Sigmoid colon (tissue), 6 donors: ENCODE measurements at regions not wholly inside any gene's neighbourhood (a gene's known extent, or its start where the extent isn't known, plus 50 kb on each side); places are given as distances from the start of the nearest gene placed in this dataset.
"Not testable (repeated sequence)": the region's sequence is repeated elsewhere in the genome, so short reads cannot be mapped to it uniquely, and the experiment has no call there.

ENCODE experiments used
- DNase-seq: peaks from one replicate; pipeline ENCODE4 v3.0.0-alpha.2; 2019
- H3K27ac ChIP-seq, 4 donors: fragments of 200-600 bp; sonication (generic); one replicate each; pipeline ENCODE4 v1.5.1; 2016 to 2019; ENCODE audit warnings: mild to moderate bottlenecking in 1 of 4
- H3K27me3 ChIP-seq, 3 donors: fragments of 200-600 bp; sonication (generic); one replicate each; pipeline ENCODE4 v1.5.1; 2019; ENCODE audit warnings: mild to moderate bottlenecking in 1 of 3
- H3K36me3 ChIP-seq, 4 donors: fragments of 200-600 bp; sonication (generic); one replicate each; pipeline ENCODE4 v1.5.1; 2016 to 2019
- H3K4me1 ChIP-seq, 4 donors: fragments of 200-600 bp; sonication (generic); one replicate each; pipeline ENCODE4 v1.5.1; 2017 to 2019
- H3K4me3 ChIP-seq, 4 donors: fragments of 200-600 bp; sonication (generic); one replicate each; pipeline ENCODE4 v1.5.1; 2017 to 2019; ENCODE audit warnings: mild to moderate bottlenecking in 2 of 4, moderate library complexity in 1 of 4
- H3K9me3 ChIP-seq, 4 donors: fragments of 200-600 bp in 3 of 4; sonication (generic) in 3 of 4; one replicate each; pipeline versions ENCODE4 v1.5.1 to v1.6.1; 2013 to 2019
- EP300 ChIP-seq, 4 donors: sonication (generic); formaldehyde crosslinking; IDR thresholded peaks; one replicate each; pipeline ENCODE4 v1.6.1; 2017; ENCODE audit warnings: antibody characterized with exemption in 4 of 4
- POLR2A ChIP-seq, 2 donors: fragments of 450-650 bp; IDR thresholded peaks; one replicate each; pipeline ENCODE4 v1.6.1; 2016; ENCODE audit warnings: antibody characterized with exemption in 2 of 2, mild to moderate bottlenecking in 2 of 2, moderate library complexity in 2 of 2
- POLR2AphosphoS5 ChIP-seq, 4 donors: sonication (generic); formaldehyde crosslinking; IDR thresholded peaks; one replicate each; pipeline ENCODE4 v1.6.1; 2017; ENCODE audit warnings: antibody characterized with exemption in 4 of 4
- WGBS, 2 donors: extraction: QIAGEN DNeasy Blood & Tissue Kit; methylation state at CpG; one replicate each; pipeline ENCODE4 v1.1.7; 2013; 5-methylcytosine and 5-hydroxymethylcytosine counted together
- intact Hi-C: fragments of 100-400 bp; cut with DNase I; formaldehyde crosslinking; loops from one replicate; pipeline ENCODE4 v1.15.1; 2023
- TF ChIP-seq, protein P1 (sequence below), 4 experiments: fragments of 450-650 bp in 3 of 4; fragments of 200-600 bp in 1 of 4; IDR thresholded peaks; one replicate each; pipeline ENCODE4 v1.5.1; 2016 to 2019; ENCODE audit warnings: antibody characterized with exemption in 4 of 4, mild to moderate bottlenecking in 3 of 4, moderate library complexity in 2 of 4
- donor health status: healthy with polysubstance abuse.
- donor health status: healthy.

DNA sequence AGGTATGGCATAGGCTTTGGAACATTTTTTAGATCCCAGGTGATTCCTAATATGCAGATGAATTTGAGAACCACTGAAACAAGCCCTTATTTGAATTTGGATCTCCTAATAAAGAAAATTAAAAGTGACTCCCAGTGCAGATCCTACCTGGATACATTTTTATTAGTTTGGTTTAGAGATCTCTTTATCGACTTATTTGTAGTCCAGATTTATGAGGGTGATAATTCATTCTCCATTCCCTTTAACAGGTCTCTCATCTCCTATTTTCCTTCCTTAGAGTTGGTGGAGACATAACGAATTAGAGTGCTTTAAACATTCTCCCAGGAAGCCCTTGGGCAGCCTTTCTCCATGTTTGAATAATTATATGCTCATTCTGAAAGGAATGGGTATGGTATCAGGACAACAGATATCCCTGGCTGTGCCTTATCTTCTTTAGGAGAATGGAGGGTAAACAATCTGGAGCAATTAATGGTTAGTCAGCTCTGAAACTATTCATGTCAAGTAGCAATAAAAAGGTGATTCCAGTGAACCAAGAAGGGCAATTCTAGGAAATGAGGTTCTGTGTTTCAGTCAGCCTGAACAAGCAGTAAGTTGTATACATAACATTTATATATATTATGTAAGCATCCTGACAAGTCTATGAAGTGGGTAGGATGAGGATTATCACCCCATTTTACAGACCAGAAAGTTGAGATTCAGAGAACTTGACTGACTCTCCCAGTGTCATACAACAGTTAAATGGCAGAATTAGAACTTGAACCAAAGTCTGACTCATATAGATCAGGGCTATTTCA, 53.9 kb upstream of the RCE1 start:
- H3K27ac ChIP-seq, result peak overlapping the region in 1 of 4 donors; percentile 46
- 45 to 68% methylated on average over 2 of the region's 2 CpGs for WGBS, 2 donors
- peaks cover 0 to 10% (median 4%) of the 10 kb centered on the region in 4 donors for H3K4me1 ChIP-seq
- no peak for TF ChIP-seq POLR2AphosphoS5 (IDR thresholded peaks at IDR 0.05)
- TF ChIP-seq POLR2A (IDR thresholded peaks at IDR 0.05), result no peak
- TF ChIP-seq, protein P1, sequence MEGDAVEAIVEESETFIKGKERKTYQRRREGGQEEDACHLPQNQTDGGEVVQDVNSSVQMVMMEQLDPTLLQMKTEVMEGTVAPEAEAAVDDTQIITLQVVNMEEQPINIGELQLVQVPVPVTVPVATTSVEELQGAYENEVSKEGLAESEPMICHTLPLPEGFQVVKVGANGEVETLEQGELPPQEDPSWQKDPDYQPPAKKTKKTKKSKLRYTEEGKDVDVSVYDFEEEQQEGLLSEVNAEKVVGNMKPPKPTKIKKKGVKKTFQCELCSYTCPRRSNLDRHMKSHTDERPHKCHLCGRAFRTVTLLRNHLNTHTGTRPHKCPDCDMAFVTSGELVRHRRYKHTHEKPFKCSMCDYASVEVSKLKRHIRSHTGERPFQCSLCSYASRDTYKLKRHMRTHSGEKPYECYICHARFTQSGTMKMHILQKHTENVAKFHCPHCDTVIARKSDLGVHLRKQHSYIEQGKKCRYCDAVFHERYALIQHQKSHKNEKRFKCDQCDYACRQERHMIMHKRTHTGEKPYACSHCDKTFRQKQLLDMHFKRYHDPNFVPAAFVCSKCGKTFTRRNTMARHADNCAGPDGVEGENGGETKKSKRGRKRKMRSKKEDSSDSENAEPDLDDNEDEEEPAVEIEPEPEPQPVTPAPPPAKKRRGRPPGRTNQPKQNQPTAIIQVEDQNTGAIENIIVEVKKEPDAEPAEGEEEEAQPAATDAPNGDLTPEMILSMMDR (IDR thresholded peaks at IDR 0.05), result no peak
- TF ChIP-seq EP300 (IDR thresholded peaks at IDR 0.05), result no peak
- H3K9me3 ChIP-seq, result no peaks in the 10 kb centered on the region
- intact Hi-C loops, result no loop called here
- no peak overlapping the region for H3K4me3 ChIP-seq
- H3K36me3 ChIP-seq, result no peaks in the 10 kb centered on the region
- no peaks in the 10 kb centered on the region for H3K27me3 ChIP-seq
- DNase-seq, result no peak

GRCh38 chr11:66787934-66788758, 55.1 kb upstream of the RCE1 start:
- H3K36me3 ChIP-seq, result no peaks in the 10 kb centered on the region
- H3K9me3 ChIP-seq, result no peaks in the 10 kb centered on the region
- no peak overlapping the region for H3K4me3 ChIP-seq
- DNase-seq, result no peak
- peaks cover 0 to 10% (median 4%) of the 10 kb centered on the region in 4 donors for H3K4me1 ChIP-seq
- 81 to 88% methylated on average over 3 of the region's 3 CpGs for WGBS, 2 donors
- H3K27ac ChIP-seq, result peak overlapping the region in 1 of 4 donors; percentile 46
- no peaks in the 10 kb centered on the region for H3K27me3 ChIP-seq
- intact Hi-C loops, result no loop called here
- no peak for TF ChIP-seq POLR2A (IDR thresholded peaks at IDR 0.05)
- TF ChIP-seq, protein P1 (IDR thresholded peaks at IDR 0.05), result no peak
- no peak for TF ChIP-seq EP300 (IDR thresholded peaks at IDR 0.05)
- TF ChIP-seq POLR2AphosphoS5 (IDR thresholded peaks at IDR 0.05), result no peak

GRCh38 chr11:66784575-66784974, 55.6 kb upstream of the SPTBN2 start:
- DNase-seq, result no peak
- Histone ChIP-seq H3K27me3 (no peaks in the 10 kb centered on the region), H3K36me3 (no peaks in the 10 kb centered on the region), H3K4me3 (no peak overlapping the region), H3K27ac (no peak overlapping the region), H3K4me1 (peaks cover 0 to 10% (median 4%) of the 10 kb centered on the region in 4 donors), H3K9me3 (no peaks in the 10 kb centered on the region)
- 79 to 86% methylated on average over 1 of the region's 1 CpG for WGBS, 2 donors
- intact Hi-C loops, result no loop called here
- TF ChIP-seq POLR2AphosphoS5 (IDR thresholded peaks at IDR 0.05), result no peak
- TF ChIP-seq POLR2A (IDR thresholded peaks at IDR 0.05), result no peak
- TF ChIP-seq, protein P1 (IDR thresholded peaks at IDR 0.05), result no peak
- no peak for TF ChIP-seq EP300 (IDR thresholded peaks at IDR 0.05)

DNA sequence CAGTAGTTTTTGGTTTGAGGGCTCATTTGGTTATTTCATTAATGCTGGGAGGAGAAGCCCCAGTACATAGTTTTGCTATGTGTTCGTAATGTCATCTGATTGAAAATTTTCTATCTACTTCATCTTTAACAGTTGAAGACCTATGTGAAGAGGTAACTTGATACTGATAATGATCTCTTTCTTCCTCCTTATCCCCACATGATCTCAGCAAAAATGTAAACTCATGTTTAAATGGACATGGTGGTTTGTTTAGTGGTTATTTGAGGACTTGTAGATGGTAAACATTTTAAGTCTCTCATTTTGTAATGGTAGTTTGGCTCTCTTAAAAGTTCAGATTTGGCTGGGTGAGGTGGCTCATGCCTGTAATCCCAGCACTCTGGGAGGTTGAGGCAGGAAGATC, 53.7 kb upstream of the SPTBN2 start:
- 98% methylated on average over 1 of the region's 1 CpG for WGBS, 2 donors
- Histone ChIP-seq H3K36me3 (no peaks in the 10 kb centered on the region), H3K4me3 (no peak overlapping the region), H3K27me3 (no peaks in the 10 kb centered on the region), H3K9me3 (no peaks in the 10 kb centered on the region), H3K4me1 (peaks cover 0 to 2% (median under 1%) of the 10 kb centered on the region in 4 donors), H3K27ac (no peak overlapping the region)
- no peak for DNase-seq
- intact Hi-C loops, result no loop called here
- TF ChIP-seq POLR2AphosphoS5 (IDR thresholded peaks at IDR 0.05), result no peak
- no peak for TF ChIP-seq POLR2A (IDR thresholded peaks at IDR 0.05)
- TF ChIP-seq, protein P1 (IDR thresholded peaks at IDR 0.05), result no peak
- no peak for TF ChIP-seq EP300 (IDR thresholded peaks at IDR 0.05)

- H3K9me3 ChIP-seq, H3K4me3 ChIP-seq, DNase-seq, H3K36me3 ChIP-seq, intact Hi-C loops, H3K27ac ChIP-seq, H3K4me1 ChIP-seq, H3K27me3 ChIP-seq: not testable (repeated sequence)
- 93 to 97% methylated on average over 4 of the region's 4 CpGs for WGBS, 2 donors
Observed at GRCh38 chr11:66779651-66780050, 50.6 kb upstream of the SPTBN2 start.
